HG03432 (cell line): ENCODE measurements at regions not wholly inside any gene's neighbourhood (a gene's known extent, or its start where the extent isn't known, plus 50 kb on each side); places are given as distances from the start of the nearest gene placed in this dataset.

Experiments
- ATAC-seq: cut with Tn5 transposase; IDR thresholded peaks from one replicate; pipeline ENCODE4 v1.9.1; 2021; ENCODE audit warnings: mild to moderate bottlenecking, moderate library complexity; ENCODE audit not compliant: unreplicated experiment

GRCh38 chr4:108529102-108529501 is 91.3 kb upstream of the RPL34 start:
- ATAC-seq, result no peak

- ATAC-seq, result peak; percentile 53
These were observed 92.7 kb upstream of the RPL34 start for GRCh38 chr4:108527723-108528122.

DNA sequence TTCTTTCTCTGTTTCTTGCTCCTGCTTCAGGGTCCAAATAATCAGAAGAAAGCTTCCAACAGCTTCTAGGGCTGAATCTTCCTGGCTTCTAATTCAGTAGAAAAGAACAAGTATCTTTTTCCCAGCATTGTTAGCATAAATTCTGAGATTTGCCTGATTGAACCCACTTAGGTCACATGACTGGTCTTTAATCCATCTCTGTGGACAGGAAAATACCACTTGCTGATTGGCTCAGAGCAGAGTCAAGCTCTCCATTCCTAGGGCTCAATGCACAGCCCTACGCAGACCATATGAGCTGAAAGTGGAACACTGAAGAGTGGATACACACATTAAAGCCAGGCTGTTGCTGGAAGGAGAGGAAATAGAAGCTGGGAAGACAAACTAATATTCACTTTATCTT is 99.6 kb upstream of the RPL34 start:
- ATAC-seq, result no peak

GRCh38 chr4:108519911-108520601 is 100.3 kb upstream of the RPL34 start:
- no peak for ATAC-seq

GRCh38 chr4:108519208-108519833 is 101.1 kb upstream of the RPL34 start:
- ATAC-seq, result no peak

DNA sequence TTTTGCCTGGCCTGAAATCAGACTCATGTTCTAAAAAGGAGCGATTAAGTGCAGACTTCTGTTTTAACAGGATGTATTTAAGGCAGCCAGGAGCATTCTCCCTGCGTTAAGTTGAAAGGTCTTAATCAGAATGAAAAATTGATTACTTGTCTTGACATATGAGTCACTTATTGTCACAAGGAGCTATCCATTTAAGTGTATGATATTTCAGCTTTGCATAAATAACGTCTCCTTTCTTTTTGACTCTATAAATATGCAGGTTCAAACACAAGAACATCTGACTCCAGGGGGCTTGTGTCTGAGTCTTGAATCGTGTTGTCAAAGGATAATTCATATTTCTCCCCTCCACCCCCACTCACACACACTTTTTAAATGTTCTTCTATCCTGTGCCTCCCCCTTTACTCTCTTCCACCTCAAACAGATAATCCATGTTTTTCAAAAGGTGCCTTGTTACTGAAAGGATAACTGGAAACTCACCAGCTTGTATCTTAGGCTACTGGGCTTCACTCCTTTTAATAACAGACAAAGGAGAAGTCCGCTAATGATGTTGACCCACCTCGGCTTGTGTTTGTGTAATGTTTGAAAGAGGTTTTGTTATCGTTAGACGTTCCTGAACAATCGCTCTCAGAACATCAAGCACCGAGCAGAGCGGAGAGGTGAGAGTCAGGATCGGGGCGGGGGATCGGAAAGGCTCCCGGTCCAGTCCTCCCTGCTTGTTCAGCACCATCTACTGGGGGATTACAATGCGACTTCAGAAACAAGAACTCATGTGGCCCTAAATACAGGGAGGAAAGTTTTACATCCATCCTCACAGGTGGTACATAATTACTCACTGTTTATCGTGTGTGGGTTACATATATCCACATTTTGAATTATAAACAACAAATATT is 107.5 kb upstream of the RPL34 start:
- ATAC-seq, result no peak

- no peak for ATAC-seq
These were observed 108.8 kb upstream of the RPL34 start for GRCh38 chr4:108511618-108512017.

GRCh38 chr4:108502356-108502755 is 118.0 kb upstream of the RPL34 start:
- ATAC-seq, result no peak

- no peak for ATAC-seq
These were observed 121.5 kb upstream of the RPL34 start for GRCh38 chr4:108498925-108499324.

GRCh38 chr4:108493596-108493931 is 126.8 kb upstream of the RPL34 start:
- ATAC-seq, result no peak

DNA sequence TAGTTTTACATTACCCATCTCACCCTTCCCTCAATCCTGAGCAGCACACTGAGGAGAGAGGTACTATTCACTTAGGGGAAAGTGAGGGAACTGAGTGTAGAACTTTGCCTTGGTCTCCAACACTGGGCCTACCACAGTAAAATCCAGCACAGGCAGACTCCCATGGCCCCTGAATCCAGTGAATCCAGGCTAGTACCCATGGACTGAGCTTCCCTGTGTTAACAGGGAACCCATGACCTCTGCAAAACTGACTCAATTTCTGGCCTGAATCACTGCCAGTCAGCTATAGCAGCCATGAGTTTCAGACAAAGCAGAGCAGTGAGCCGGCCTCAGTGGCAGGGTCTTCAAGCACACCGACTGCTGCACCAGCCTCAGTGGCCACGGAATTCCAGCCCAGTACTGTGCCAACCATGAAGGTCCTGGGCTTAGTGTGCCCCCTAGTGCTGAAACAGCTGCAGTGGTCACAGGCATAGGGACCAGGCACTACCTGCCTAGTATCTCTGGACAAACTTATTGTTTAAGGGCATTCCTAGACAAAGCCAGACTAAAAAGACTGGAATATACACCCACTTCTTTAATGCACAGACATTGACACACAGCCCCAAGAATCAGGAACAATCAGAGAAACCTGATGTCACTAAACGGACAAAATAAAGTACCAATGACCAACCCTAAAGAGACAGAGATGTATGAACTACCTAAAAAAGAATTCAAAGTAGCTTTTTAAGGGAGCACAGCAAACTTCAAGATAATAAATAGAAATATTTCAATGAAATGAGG is 127.4 kb upstream of the RPL34 start:
- no peak for ATAC-seq

DNA sequence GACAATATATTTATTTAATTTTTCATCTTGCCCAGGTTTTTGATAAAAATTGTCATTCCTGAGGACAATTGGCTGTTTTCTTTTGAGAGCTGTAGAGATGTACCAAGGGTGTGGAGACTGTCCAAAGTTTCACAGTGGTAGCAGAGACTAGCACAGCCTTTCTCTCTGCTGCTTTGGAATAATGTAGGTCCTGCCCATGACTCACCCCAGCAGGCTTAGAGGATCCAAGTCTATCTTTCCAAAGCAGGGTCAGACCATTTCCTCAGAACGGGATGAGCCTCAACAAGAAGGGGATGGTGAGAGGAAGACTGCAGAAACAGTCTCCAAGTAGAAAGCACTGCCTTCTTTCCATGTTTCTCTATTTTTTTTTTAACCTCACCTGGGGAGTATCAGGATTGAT is 131.5 kb upstream of the RPL34 start:
- no peak for ATAC-seq

DNA sequence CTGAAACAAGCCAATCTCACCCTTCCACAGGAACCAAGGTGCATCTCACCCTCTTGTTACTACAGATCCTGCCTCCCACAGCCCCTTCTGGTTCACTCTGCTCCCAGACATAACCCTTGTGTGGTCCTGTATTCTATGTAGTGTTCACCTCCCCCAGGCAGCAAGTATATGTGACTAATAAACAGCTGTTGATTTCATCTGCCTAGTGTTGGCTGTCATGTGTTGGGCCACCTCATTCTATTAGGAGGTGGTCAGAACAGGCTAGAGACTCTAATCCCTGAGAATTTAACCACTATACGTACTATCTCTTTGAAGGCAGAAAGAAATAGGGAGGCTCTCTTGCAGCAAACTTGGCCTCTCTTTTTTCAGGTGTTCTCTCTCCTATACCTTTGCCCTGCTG is 134.3 kb upstream of the RPL34 start:
- no peak for ATAC-seq

GRCh38 chr4:108484187-108484586 is 136.2 kb upstream of the RPL34 start:
- ATAC-seq, result no peak

DNA sequence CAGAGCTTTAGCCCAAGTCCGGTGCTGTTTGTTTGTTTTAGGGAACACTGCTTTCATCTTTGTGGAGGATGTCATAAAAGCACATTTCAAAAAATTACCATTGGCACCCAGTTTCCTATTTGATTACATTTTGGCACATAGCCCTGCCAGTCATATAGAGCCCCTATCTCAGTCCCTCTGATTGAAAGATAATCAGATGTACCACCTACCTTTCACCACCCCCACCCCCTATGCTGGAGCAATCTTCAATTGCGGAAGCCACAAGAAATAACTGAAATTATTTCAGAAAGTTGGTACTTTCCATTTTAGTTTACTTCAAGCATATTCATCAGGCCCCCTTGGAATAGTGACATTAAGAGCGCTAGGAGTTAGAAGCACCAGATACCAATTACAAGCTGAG is 136.7 kb upstream of the RPL34 start:
- ATAC-seq, result no peak

GRCh38 chr4:108483079-108483478 is 137.3 kb upstream of the RPL34 start:
- no peak for ATAC-seq

DNA sequence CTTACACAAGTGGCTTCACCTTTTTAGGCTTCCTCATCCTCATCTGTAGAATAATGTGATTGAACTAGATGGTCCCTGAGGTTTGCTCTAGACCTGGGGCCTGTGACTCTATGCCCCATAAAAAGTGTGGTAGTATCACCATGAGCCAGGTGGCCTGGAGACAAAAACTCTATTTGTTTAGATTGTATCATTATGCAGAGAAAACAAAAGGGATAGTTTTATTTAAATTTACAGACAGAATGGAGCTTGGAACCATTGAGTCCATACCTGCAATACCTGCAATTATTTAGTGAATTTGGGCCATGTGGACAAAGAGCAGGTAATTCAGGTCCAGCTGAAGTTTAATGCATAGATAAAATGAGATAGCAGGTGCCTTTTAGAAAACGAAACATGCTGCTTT is 139.5 kb upstream of the RPL34 start:
- no peak for ATAC-seq

DNA sequence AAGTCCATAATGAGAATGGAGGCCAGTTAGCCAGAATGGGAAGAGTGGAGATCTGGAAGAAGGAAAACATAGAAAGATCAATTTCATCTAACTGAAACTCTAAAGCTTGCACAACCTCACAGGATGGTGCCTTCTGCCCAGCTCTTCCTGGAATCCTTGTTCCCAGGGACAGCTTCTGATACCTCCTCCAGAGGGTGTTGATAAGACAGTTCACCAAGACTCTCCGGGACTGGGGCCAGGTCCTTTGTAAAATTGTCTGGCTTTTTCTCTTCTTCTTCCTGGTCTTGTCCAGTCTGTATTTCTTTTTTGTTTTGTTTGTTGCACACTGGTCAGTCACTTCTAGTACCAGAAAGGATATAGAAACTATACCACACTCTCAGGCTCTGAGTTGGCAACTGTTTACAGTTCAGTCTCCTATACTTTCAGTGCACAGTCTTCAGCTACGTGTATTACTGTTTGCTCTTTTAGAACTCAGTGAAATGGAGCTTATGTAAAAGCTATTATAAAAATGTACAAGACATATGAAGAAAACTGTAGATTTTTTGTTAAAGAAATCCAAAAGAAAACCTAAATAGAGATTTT is 142.8 kb upstream of the RPL34 start:
- no peak for ATAC-seq

DNA sequence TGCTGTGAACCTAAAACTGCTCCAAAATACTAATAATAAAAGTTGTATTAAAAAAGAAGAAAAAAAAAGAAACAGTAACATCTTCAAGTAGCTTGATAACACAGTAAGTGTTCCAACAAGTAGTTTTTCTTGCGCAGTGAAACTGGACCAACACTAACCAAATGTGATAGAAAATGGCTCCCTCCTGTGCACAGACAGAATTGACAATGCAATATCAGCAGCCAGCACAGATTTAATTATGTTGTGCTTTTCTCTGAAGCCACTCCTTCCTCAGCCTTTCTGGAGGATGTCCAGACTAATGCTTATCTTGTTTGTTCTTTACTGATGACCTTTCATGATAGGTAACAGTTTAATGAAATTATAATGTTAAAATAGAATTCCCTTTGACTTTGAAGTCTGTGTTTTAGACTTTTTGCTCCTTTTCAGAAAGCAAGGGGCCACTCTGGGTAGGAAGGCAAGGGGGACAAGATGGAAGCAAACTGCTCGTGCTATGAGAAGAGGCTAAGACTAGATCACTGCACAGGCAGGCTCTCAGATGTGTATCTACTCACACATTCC is 147.1 kb upstream of the RPL34 start:
- ATAC-seq, result no peak
